Bronchial epithelial cell (primary cell): ENCODE measurements at regions not wholly inside any gene's neighbourhood (a gene's known extent, or its start where the extent isn't known, plus 50 kb on each side); places are given as distances from the start of the nearest gene placed in this dataset.

Experiments
- DNase-seq: peaks from one replicate; pipeline ENCODE4 v3.0.0-alpha.2; 2010; ENCODE audit warnings: low read depth
- FAIRE-seq: peaks from 2 replicates; lab custom pipeline; 2011; peaks lifted over from hg19 to GRCh38; lab: Jason Lieb, UNC
- H3K27me3 ChIP-seq: 2 replicates; pipeline ENCODE4 v1.5.1; 2011; ENCODE audit warnings: low read length; ENCODE audit not compliant: control insufficient read depth, insufficient read depth
- H3K36me3 ChIP-seq: 2 replicates; pipeline ENCODE4 v1.5.1; 2011; ENCODE audit warnings: low read length; ENCODE audit not compliant: control insufficient read depth, insufficient read depth
- H3K4me3 ChIP-seq: 2 replicates; pipeline ENCODE4 v1.5.1; 2011; ENCODE audit warnings: mild to moderate bottlenecking, low read depth, low read length, control low read depth
- TF ChIP-seq, protein P1 (sequence below): IDR thresholded peaks from 2 replicates; pipeline ENCODE4 v1.5.1; 2011; ENCODE audit warnings: mild to moderate bottlenecking, moderate library complexity, low read length, control low read depth, inconsistent platforms; ENCODE audit not compliant: insufficient read depth, severe bottlenecking

DNA sequence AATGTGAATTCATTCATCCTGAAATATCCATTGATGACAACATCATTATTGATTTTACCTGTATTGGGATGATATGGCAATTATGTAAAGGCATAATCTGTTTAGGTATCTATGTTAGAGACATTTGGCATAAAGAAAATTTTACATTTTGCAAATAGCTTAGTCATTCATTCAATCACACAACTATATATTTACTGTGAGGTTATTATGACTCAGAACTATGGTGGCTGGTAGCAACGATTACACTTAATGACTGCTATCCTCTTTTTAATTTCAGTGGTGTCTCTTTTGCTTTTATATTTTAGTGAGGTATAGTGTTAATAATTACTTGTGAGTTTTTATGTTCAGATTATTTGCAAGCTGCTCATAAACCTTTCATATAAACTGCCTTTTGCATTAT is 955.9 kb downstream of the SLITRK6 start:
- FAIRE-seq (no peak), DNase-seq (peak; percentile 46)
- Histone ChIP-seq H3K36me3 (no peaks in the 10 kb centered on the region), H3K27me3 (no peaks in the 10 kb centered on the region), H3K4me3 (no peak overlapping the region)
- TF ChIP-seq, protein P1, sequence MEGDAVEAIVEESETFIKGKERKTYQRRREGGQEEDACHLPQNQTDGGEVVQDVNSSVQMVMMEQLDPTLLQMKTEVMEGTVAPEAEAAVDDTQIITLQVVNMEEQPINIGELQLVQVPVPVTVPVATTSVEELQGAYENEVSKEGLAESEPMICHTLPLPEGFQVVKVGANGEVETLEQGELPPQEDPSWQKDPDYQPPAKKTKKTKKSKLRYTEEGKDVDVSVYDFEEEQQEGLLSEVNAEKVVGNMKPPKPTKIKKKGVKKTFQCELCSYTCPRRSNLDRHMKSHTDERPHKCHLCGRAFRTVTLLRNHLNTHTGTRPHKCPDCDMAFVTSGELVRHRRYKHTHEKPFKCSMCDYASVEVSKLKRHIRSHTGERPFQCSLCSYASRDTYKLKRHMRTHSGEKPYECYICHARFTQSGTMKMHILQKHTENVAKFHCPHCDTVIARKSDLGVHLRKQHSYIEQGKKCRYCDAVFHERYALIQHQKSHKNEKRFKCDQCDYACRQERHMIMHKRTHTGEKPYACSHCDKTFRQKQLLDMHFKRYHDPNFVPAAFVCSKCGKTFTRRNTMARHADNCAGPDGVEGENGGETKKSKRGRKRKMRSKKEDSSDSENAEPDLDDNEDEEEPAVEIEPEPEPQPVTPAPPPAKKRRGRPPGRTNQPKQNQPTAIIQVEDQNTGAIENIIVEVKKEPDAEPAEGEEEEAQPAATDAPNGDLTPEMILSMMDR = no peak

DNA sequence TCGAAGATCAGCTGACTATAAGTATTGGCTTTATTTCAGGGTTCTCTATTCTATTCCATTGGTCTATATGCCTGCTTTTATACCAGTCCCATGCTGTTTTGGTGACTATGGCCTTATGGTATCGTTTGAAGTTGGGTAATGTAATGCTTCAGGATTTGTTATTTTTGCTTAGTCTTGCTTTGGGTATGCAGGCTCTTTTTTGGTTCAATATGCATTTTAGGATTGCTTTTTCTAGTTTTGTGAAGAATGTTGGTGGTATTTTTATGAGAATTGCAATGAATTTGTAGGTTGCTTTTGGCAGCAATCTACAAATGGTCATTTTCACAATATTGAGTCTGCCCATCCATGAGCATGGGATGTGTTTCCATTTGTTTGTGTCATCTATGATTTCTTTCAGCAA is 951.9 kb upstream of the SLITRK1 start:
- no peak for DNase-seq
- H3K4me3 ChIP-seq = no peak overlapping the region
- H3K36me3 ChIP-seq = no peaks in the 10 kb centered on the region
- H3K27me3 ChIP-seq = no peaks in the 10 kb centered on the region
- TF ChIP-seq, protein P1 = no peak
- FAIRE-seq = no peak

DNA sequence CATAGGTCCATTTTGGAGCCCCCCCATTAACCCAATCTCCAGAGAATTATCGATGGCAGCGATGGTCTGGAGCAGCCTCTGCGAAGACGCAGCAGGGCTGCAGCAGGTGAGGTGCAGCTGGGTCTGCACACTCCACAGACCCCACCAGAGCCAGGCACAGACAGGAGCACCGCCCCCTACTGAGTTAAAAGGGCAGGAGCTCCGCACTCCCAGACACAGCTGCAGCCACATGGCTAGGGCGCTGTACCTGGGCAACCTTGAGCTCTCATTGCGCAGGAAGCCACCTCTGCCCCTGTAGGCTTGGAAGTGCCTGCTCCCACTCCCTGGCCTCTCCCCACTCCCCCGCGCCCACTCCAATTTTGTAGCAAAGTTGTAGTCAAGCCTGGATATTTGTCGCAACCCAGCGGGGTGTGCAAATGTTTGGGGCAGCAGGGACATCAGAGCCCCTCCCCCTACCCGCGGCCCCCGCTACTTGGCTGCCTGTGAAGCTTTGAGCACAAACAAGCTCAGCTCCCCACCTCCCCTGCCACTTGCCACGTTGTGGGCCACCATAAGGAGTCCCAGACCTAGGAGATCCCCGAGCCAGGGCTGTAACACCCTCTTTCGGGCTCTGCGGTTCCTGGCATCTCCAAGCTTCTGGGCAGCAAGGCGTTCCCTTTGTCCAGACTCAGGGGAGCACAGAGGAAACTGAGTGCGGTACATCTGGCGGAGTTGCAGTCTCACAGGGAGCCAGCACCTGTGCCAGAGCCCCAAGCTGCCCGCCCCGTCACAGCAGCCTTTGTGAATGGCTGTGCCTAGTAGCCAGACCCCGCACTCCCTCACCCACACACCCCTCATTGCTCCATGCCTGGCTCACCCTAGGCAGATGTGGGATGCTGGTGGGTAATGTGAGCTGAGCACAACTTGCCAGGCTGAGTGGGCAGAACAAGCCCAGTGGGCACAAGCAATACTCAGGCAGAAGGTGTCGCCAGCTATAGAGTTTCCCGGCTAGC is 949.7 kb upstream of the SLITRK1 start:
- TF ChIP-seq, protein P1 = no peak
- no peak for FAIRE-seq
- DNase-seq = no peak
- Histone ChIP-seq H3K4me3 (no peak overlapping the region), H3K27me3 (no peaks in the 10 kb centered on the region), H3K36me3 (no peaks in the 10 kb centered on the region)

DNA sequence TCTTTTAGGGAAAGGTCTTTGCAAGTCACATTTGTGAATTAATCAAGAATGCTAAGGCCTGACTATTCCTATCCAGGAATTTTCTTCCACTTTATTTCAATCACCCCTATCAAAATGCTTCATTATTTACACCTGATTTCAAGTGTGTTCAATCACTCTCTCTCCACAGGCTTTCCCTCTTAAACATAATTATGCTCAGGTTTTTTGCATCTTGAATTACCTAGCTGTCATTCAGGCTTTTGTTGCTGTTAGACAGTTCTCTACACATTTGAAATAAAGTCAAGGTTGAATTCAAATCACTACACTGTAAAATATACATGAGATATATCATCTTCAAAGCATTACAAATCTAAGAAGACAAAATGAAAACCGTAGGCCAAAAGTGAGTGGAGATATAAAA is 941.3 kb upstream of the SLITRK1 start:
- Histone ChIP-seq H3K27me3 (no peaks in the 10 kb centered on the region), H3K4me3 (no peak overlapping the region), H3K36me3 (no peaks in the 10 kb centered on the region)
- TF ChIP-seq, protein P1 = no peak
- FAIRE-seq = no peak
- no peak for DNase-seq

DNA sequence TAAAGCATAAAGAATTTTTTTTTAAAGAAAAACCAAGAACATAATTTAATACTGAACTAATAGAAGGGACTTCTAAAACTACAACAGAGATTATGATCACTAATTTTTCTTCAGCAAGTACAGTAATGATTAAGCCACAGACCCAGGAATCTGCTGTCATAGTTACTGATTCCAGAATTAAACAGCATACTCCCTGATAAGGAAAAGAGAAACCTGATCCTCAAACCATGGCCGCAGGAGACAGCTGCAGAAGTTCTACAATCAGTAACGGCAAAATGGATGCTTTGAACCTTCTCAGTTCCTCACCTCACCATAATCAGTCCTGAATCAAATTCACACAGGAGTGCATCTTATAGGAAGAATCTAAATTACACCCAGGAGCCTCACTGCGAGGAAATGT is 939.0 kb upstream of the SLITRK1 start:
- FAIRE-seq = no peak
- TF ChIP-seq, protein P1 = no peak
- no peaks in the 10 kb centered on the region for H3K27me3 ChIP-seq
- H3K36me3 ChIP-seq = no peaks in the 10 kb centered on the region
- no peak for DNase-seq
- H3K4me3 ChIP-seq = no peak overlapping the region
